HL-60 (cell line): ENCODE measurements at regions not wholly inside any gene's neighbourhood (a gene's known extent, or its start where the extent isn't known, plus 50 kb on each side); places are given as distances from the start of the nearest gene placed in this dataset.

Source experiments
- GABPA ChIP-seq: IDR thresholded peaks from 2 replicates; pipeline ENCODE4 v1.6.1; 2012; ENCODE audit warnings: low read depth
- POLR2AphosphoS5 ChIP-seq: IDR thresholded peaks from 2 replicates; pipeline ENCODE4 v1.6.1; 2012; ENCODE audit warnings: low read depth
- SPI1 ChIP-seq: IDR thresholded peaks from 2 replicates; pipeline ENCODE4 v1.6.1; 2012; ENCODE audit warnings: low read depth, mild to moderate bottlenecking, borderline replicate concordance
- TF ChIP-seq, protein P1 (sequence below): IDR thresholded peaks from 2 replicates; pipeline ENCODE4 v1.6.1; 2012; ENCODE audit warnings: low read depth; ENCODE audit not compliant: insufficient replicate concordance
- TF ChIP-seq, protein P2 (sequence below): IDR thresholded peaks from one replicate; pipeline ENCODE4 v1.5.1; 2011; ENCODE audit warnings: low read length, control low read depth, inconsistent platforms; ENCODE audit not compliant: insufficient read depth

DNA sequence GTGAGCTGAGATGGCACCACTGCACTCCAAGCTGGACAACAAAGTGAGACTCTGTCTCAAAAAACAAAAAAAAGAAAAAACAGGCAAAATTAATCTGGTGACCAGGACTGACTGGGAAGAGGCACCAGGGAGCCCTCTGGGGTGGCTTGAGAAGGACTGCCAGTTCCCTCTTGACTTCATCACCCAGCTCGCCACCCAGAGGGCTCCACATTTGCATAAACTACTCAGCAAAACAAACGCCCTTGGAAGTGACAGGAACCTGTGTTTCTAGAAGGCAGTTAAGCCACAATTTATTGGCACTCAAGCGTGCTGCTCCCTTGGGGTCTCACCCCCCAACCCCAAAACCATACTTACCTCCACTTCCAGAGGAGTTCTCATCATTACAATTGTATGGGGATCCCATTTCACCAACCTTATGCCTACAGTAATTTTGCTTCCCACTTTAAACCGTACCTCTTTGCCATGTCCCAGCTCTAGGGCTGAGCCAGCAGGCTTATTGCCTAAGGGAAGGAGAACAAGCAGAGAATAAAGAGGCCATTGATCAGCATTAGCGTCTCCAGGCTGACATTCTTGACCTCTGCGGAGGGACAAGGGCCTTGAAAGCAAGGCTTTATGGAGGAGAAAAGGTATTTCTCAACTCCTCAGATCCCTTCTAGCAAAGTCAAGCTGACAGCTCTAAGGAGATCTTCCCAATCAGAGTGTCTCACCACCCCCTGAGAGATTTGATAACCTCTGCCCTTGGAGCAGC lies 357.4 kb downstream of the SHQ1 start:
- TF ChIP-seq, protein P1, sequence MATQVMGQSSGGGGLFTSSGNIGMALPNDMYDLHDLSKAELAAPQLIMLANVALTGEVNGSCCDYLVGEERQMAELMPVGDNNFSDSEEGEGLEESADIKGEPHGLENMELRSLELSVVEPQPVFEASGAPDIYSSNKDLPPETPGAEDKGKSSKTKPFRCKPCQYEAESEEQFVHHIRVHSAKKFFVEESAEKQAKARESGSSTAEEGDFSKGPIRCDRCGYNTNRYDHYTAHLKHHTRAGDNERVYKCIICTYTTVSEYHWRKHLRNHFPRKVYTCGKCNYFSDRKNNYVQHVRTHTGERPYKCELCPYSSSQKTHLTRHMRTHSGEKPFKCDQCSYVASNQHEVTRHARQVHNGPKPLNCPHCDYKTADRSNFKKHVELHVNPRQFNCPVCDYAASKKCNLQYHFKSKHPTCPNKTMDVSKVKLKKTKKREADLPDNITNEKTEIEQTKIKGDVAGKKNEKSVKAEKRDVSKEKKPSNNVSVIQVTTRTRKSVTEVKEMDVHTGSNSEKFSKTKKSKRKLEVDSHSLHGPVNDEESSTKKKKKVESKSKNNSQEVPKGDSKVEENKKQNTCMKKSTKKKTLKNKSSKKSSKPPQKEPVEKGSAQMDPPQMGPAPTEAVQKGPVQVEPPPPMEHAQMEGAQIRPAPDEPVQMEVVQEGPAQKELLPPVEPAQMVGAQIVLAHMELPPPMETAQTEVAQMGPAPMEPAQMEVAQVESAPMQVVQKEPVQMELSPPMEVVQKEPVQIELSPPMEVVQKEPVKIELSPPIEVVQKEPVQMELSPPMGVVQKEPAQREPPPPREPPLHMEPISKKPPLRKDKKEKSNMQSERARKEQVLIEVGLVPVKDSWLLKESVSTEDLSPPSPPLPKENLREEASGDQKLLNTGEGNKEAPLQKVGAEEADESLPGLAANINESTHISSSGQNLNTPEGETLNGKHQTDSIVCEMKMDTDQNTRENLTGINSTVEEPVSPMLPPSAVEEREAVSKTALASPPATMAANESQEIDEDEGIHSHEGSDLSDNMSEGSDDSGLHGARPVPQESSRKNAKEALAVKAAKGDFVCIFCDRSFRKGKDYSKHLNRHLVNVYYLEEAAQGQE, result no peak
- TF ChIP-seq, protein P2, sequence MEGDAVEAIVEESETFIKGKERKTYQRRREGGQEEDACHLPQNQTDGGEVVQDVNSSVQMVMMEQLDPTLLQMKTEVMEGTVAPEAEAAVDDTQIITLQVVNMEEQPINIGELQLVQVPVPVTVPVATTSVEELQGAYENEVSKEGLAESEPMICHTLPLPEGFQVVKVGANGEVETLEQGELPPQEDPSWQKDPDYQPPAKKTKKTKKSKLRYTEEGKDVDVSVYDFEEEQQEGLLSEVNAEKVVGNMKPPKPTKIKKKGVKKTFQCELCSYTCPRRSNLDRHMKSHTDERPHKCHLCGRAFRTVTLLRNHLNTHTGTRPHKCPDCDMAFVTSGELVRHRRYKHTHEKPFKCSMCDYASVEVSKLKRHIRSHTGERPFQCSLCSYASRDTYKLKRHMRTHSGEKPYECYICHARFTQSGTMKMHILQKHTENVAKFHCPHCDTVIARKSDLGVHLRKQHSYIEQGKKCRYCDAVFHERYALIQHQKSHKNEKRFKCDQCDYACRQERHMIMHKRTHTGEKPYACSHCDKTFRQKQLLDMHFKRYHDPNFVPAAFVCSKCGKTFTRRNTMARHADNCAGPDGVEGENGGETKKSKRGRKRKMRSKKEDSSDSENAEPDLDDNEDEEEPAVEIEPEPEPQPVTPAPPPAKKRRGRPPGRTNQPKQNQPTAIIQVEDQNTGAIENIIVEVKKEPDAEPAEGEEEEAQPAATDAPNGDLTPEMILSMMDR, result no peak
- TF ChIP-seq GABPA, result no peak
- TF ChIP-seq POLR2AphosphoS5, result no peak
- no peak for TF ChIP-seq SPI1
